ENCODE measurements at regions not wholly inside any gene's neighbourhood (a gene's known extent, or its start where the extent isn't known, plus 50 kb on each side); places are given as distances from the start of the nearest gene placed in this dataset.

GRCh38 chr2:76197842-76198448, 487.2 kb upstream of the GCFC2 start:
- Histone ChIP-seq H3K27me3 (ENCODE audit: control insufficient read depth in 1 of 2, insufficient read depth in 2 of 2, low read length in 2 of 2) (no peaks in the 10 kb centered on the region), H3K36me3 (replicated peaks in 1 of 2; ENCODE audit: control insufficient read depth in 1 of 2, insufficient read depth in 2 of 2, low read length in 2 of 2) (no peaks in the 10 kb centered on the region), H2AFZ (ENCODE audit: low read length) (no peak overlapping the region), H3K4me2 (ENCODE audit: low read depth, low read length) (peak overlapping the region; percentile 26), H3K9me3 (ENCODE audit: low read length) (no peaks in the 10 kb centered on the region), H3K9ac (ENCODE audit: insufficient read depth, low read depth, low read length) (no peak overlapping the region), H3K79me2 (ENCODE audit: insufficient read depth, low read length) (no peaks in the 10 kb centered on the region), H4K20me1 (ENCODE audit: insufficient read depth, low read length) (no peaks in the 10 kb centered on the region), H3K4me3 (replicated peaks in 1 of 3; ENCODE audit: insufficient read depth in 1 of 3, low read depth in 2 of 3, low read length in 3 of 3) (no peak overlapping the region), H3K27ac (ENCODE audit: extremely low read length, insufficient read depth, low read length) (no peak overlapping the region), H3K4me1 (ENCODE audit: insufficient read depth, low read length) (peaks cover 28% of the 10 kb centered on the region)
- FAIRE-seq, result peak; percentile 12
- in situ Hi-C loops (cut with HindIII; ENCODE audit: extremely low pct_ligation_motif_present, low pct_unique_long_range_greater_than_20kb) (no loop called here), intact Hi-C loops (cut with micrococcal nuclease; ENCODE audit: unreplicated experiment) (loop anchor here (1.0 kb wide), 2 partner anchors 53 to 401 kb away; no protein-coding TSS in a partner anchor)
- peak; percentile 72 for DNase-seq (ENCODE audit: low spot score)
- peak; percentile 62 for ATAC-seq
- 13% methylated on average over 7 of the region's 7 CpGs for WGBS (ENCODE audit: low lambda C conversion rate)
- BruUV-seq (replicated peaks), result no TSS peak
- ChIA-PET POLR2A (no interaction called here), CTCF (ENCODE audit: low intra/inter-chr PET ratio, low total read pairs) (interaction anchor here (3.2 kb wide), 1 partner anchor 402 kb away, joined by 23 read pairs; no protein-coding TSS in a partner anchor)
- TF ChIP-seq SMC3 (IDR thresholded peaks at IDR 0.05; ENCODE audit: low read length), result peak; percentile 84
- peak; percentile 63 for TF ChIP-seq RAD21 (CRISPR knock-in tag; IDR thresholded peaks at IDR 0.05)
- no peak for TF ChIP-seq MLXIP (CRISPR knock-in tag; IDR thresholded peaks at IDR 0.05; ENCODE audit: borderline replicate concordance)
- peak; percentile 69 for TF ChIP-seq STAG1 (CRISPR knock-in tag; IDR thresholded peaks at IDR 0.05)
- TF ChIP-seq ZNF619 (CRISPR knock-in tag; IDR thresholded peaks at IDR 0.05), result no peak
- TF ChIP-seq ZFAT (CRISPR knock-in tag; conservative IDR thresholded peaks at IDR 0.05), result no peak
- no peak for TF ChIP-seq CREBL2 (CRISPR knock-in tag; IDR thresholded peaks at IDR 0.05; ENCODE audit: borderline replicate concordance)
- peak; percentile 59; the same call in 1 of the 2 replicates for TF ChIP-seq ZBTB33 (CRISPR knock-in tag; IDR thresholded peaks at IDR 0.05)
- TF ChIP-seq CTCF (CRISPR knock-in tag; IDR thresholded peaks at IDR 0.05), result peak; percentile 67
- TF ChIP-seq KLF13 (CRISPR knock-in tag; IDR thresholded peaks at IDR 0.05), result no peak
- no peak for TF ChIP-seq DDIT3 (CRISPR knock-in tag; IDR thresholded peaks at IDR 0.05)
- TF ChIP-seq FLYWCH1 (CRISPR knock-in tag; IDR thresholded peaks at IDR 0.05), result no peak
- no peak for TF ChIP-seq ZFYVE20 (CRISPR knock-in tag; IDR thresholded peaks at IDR 0.05; ENCODE audit: borderline replicate concordance, low read depth)
- no peak for TF ChIP-seq ZNF839 (CRISPR knock-in tag; IDR thresholded peaks at IDR 0.05; ENCODE audit: borderline replicate concordance)
- no peak for TF ChIP-seq ZNF605 (CRISPR knock-in tag; IDR thresholded peaks at IDR 0.05)
- no peak for TF ChIP-seq ATAD3A (CRISPR knock-in tag; IDR thresholded peaks at IDR 0.05)
